Panc1 (cell line): ENCODE measurements at regions not wholly inside any gene's neighbourhood (a gene's known extent, or its start where the extent isn't known, plus 50 kb on each side); places are given as distances from the start of the nearest gene placed in this dataset.

ENCODE experiments used
- ATAC-seq: fragments of 200-7000 bp; cut with Tn5 transposase; 2 replicates; pipeline ENCODE4 v1.9.1; 2020; ENCODE audit warnings: mild to moderate bottlenecking, moderate library complexity
- BruUV-seq: library from RNA; stranded (reverse); fragments of 400-500 nt; replicated peaks from 2 replicates; lab custom pipeline; 2021; lab: Mats Ljungman, UMichigan
- CTCF ChIA-PET: fragments of 300-600 bp; sonication (Branson Sonifier 250); formaldehyde crosslinking; loops from one replicate; lab custom pipeline; 2022; ENCODE audit warnings: antibody characterized with exemption; lab: Charles Lee
- POLR2A ChIA-PET: fragments of 300-600 bp; sonication (Branson Sonifier 250); formaldehyde crosslinking; loops from one replicate; lab custom pipeline; 2022; ENCODE audit warnings: antibody characterized with exemption; lab: Charles Lee
- DNase-seq: peaks from one replicate; pipeline ENCODE4 v3.0.0-alpha.2; 2010; ENCODE audit warnings: low read depth, low spot score
- H3K27ac ChIP-seq: 2 replicates; pipeline ENCODE4 v1.5.1; 2011; ENCODE audit warnings: mild to moderate bottlenecking, low read length, inconsistent platforms
- H3K27me3 ChIP-seq: fragments of 200-500 bp; sonication (Bioruptor generic); 2 replicates; pipeline ENCODE4 v1.6.0; 2014; ENCODE audit warnings: low read length, inconsistent platforms; ENCODE audit not compliant: control insufficient read depth, insufficient read depth
- H3K36me3 ChIP-seq: fragments of 200-500 bp; sonication (Bioruptor generic); 2 replicates; pipeline ENCODE4 v1.5.1; 2014; ENCODE audit warnings: inconsistent platforms, mild to moderate bottlenecking, low read length, moderate library complexity; ENCODE audit not compliant: control insufficient read depth, insufficient read depth
- H3K4me1 ChIP-seq: 2 replicates; pipeline ENCODE4 v1.5.1; 2011; ENCODE audit warnings: inconsistent platforms, mild to moderate bottlenecking, low read length, moderate library complexity; ENCODE audit not compliant: control insufficient read depth, insufficient read depth
- H3K4me3 ChIP-seq, 2 experiments: 2 replicates each; pipeline ENCODE4 v1.5.1; 2011 to 2012; ENCODE audit warnings: low read depth in 2 of 2, low read length in 2 of 2, mild to moderate bottlenecking in 2 of 2, inconsistent platforms in 1 of 2, moderate library complexity in 1 of 2
- H3K9me3 ChIP-seq: fragments of 200-500 bp; sonication (Bioruptor generic); 2 replicates; pipeline ENCODE4 v1.5.1; 2014; ENCODE audit warnings: low read depth, mild to moderate bottlenecking, inconsistent platforms, low read length, moderate library complexity; ENCODE audit not compliant: control insufficient read depth, insufficient read depth
- CTCF ChIP-seq: fragments of 450-650 bp; IDR thresholded peaks from 2 replicates; pipeline ENCODE4 v1.5.1; 2017; ENCODE audit warnings: mild to moderate bottlenecking
- POLR2AphosphoS5 ChIP-seq: IDR thresholded peaks from 2 replicates; pipeline ENCODE4 v1.6.1; 2012; ENCODE audit warnings: mild to moderate bottlenecking, low read depth, low read length, moderate library complexity
- REST ChIP-seq, 2 experiments: IDR thresholded peaks; 2 replicates each; pipeline ENCODE4 v1.6.1; 2011 to 2012; ENCODE audit warnings: low read depth in 2 of 2, control low read depth in 1 of 2, low read length in 1 of 2, mild to moderate bottlenecking in 1 of 2, moderate library complexity in 1 of 2; ENCODE audit not compliant: insufficient read depth in 1 of 2
- SIN3A ChIP-seq: IDR thresholded peaks from 2 replicates; pipeline ENCODE4 v1.6.1; 2012; ENCODE audit warnings: low read depth, mild to moderate bottlenecking, low read length, moderate library complexity, borderline replicate concordance; ENCODE audit not compliant: insufficient read depth
- TCF7L2 ChIP-seq: IDR thresholded peaks from 2 replicates; pipeline ENCODE4 v1.6.1; 2011; ENCODE audit warnings: mild to moderate bottlenecking, low read depth, low read length, inconsistent platforms
- in situ Hi-C: cut with HindIII; loops from 2 replicates; pipeline ENCODE4 v1.10.0; 2016; ENCODE audit warnings: low sequenced_read_pairs, low pct_unique_long_range_greater_than_20kb
- intact Hi-C: fragments of 100-400 bp; cut with micrococcal nuclease; formaldehyde crosslinking; loops from one replicate; pipeline ENCODE4 v1.10.0; 2022; ENCODE audit not compliant: unreplicated experiment

- Histone ChIP-seq H3K9me3 (no peaks in the 10 kb centered on the region), H3K27me3 (no peaks in the 10 kb centered on the region), H3K27ac (no peak overlapping the region), H3K36me3 (no peaks in the 10 kb centered on the region), H3K4me1 (no peaks in the 10 kb centered on the region), H3K4me3 (no peak overlapping the region)
- in situ Hi-C loops: no loop called here
- DNase-seq: no peak
- ChIA-PET POLR2A (no interaction called here), CTCF (no interaction called here)
- no TSS peak for BruUV-seq
- intact Hi-C loops: no loop called here
- ATAC-seq: no peak
- TF ChIP-seq POLR2AphosphoS5 (no peak), REST (IDR thresholded peaks at IDR 0.05; ENCODE audit: insufficient read depth in 1 of 2, low read depth in 2 of 2, low read length in 1 of 2) (no peak), CTCF (no peak), TCF7L2 (no peak), SIN3A (no peak)
Observed at GRCh38 chr18:11489266-11489899, 120.0 kb upstream of the SLC35G4 start.

- H3K27me3 ChIP-seq: no peaks in the 10 kb centered on the region
- no peaks in the 10 kb centered on the region for H3K9me3 ChIP-seq
- ChIA-PET POLR2A (no interaction called here), CTCF (no interaction called here)
- intact Hi-C loops: no loop called here
- H3K36me3 ChIP-seq: no peaks in the 10 kb centered on the region
- H3K4me1 ChIP-seq: no peaks in the 10 kb centered on the region
- no peak overlapping the region for H3K4me3 ChIP-seq
- ATAC-seq: no peak
- in situ Hi-C loops: no loop called here
- DNase-seq: no peak
- TF ChIP-seq TCF7L2 (no peak), REST (IDR thresholded peaks at IDR 0.05; ENCODE audit: insufficient read depth in 1 of 2, low read depth in 2 of 2, low read length in 1 of 2) (no peak), SIN3A (no peak), POLR2AphosphoS5 (no peak), CTCF (no peak)
- H3K27ac ChIP-seq: no peak overlapping the region
- no TSS peak for BruUV-seq
Observed at GRCh38 chr18:11488175-11488574, 121.2 kb upstream of the SLC35G4 start.
